Fibroblast of pulmonary artery (primary cell): ENCODE measurements at regions not wholly inside any gene's neighbourhood (a gene's known extent, or its start where the extent isn't known, plus 50 kb on each side); places are given as distances from the start of the nearest gene placed in this dataset.
"Not testable (repeated sequence)": the region's sequence is repeated elsewhere in the genome, so short reads cannot be mapped to it uniquely, and the experiment has no call there.

ENCODE experiments used
- DNase-seq: peaks from one replicate; pipeline ENCODE4 v3.0.0-alpha.2; 2010; ENCODE audit warnings: low read depth
- H3K4me3 ChIP-seq: replicated peaks from 2 replicates; pipeline ENCODE4 v1.5.1; 2011; ENCODE audit warnings: low read depth, mild to moderate bottlenecking, control low read depth, low read length, moderate library complexity
- TF ChIP-seq, protein P1 (sequence below): IDR thresholded peaks from 2 replicates; pipeline ENCODE4 v1.5.1; 2011; ENCODE audit warnings: mild to moderate bottlenecking, control low read depth, low read length, inconsistent platforms; ENCODE audit errors: missing control alignments

DNA sequence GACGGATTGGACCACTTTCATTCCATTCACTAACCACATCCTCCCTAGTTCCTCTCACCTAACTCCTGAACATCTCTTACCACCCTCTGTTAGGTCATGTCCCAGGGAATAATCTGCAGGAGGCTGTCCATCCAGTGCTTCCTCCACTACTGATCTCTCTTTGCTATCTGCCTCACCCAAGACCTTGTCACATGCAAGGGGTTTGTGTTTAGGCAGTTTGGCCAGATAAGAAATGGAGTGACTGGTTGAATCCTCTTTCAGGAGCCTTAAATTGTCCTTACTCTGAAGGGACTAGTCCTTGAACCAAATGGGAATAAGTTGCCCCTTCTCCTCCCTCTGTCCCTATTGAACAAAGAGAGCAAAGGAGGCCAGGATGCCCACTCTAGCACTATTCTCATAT is 249.2 kb upstream of the BTG1 start:
- H3K4me3 ChIP-seq: no peak overlapping the region
- TF ChIP-seq, protein P1, sequence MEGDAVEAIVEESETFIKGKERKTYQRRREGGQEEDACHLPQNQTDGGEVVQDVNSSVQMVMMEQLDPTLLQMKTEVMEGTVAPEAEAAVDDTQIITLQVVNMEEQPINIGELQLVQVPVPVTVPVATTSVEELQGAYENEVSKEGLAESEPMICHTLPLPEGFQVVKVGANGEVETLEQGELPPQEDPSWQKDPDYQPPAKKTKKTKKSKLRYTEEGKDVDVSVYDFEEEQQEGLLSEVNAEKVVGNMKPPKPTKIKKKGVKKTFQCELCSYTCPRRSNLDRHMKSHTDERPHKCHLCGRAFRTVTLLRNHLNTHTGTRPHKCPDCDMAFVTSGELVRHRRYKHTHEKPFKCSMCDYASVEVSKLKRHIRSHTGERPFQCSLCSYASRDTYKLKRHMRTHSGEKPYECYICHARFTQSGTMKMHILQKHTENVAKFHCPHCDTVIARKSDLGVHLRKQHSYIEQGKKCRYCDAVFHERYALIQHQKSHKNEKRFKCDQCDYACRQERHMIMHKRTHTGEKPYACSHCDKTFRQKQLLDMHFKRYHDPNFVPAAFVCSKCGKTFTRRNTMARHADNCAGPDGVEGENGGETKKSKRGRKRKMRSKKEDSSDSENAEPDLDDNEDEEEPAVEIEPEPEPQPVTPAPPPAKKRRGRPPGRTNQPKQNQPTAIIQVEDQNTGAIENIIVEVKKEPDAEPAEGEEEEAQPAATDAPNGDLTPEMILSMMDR: no peak
- no peak for DNase-seq

DNA sequence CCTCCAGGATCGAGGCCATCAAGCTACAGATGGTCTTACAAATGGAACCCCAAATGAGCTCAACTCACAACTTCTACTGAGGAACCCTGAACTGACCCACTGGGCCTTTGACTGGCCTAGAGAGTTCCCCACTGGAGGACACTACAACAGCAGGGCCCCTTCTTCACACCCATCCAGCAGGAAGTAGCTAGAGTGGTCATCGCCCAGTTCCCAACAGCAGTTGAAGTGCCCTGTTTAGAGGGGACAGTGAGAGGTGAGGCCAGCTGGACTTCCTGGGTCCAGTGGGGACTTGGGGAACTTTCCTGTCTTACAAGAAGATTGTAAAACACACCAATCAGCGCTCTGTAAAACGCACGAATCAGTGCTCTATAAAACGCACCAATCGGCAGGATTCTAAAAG is 247.9 kb upstream of the BTG1 start:
- TF ChIP-seq, protein P1: no peak
- no peak overlapping the region for H3K4me3 ChIP-seq
- DNase-seq: no peak

DNA sequence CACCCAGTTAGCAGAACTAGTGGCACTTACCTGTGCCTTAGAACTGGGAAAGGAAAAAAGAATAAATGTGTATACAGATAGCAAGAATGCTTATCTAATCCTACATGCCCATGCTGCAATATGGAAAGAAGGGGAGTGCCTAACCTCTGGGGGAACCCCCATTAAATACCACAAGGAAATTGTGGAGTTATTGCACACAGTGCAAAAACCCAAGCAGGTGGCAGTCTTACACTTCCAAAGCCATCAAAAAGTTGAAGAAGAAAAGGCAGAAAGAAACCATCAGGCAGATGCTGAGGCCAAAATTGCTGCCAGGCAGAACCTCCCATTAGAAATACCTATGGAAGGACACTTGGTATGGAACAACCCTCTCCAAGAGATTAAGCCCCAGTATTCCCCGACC is 246.1 kb upstream of the BTG1 start:
- H3K4me3 ChIP-seq, DNase-seq: not testable (repeated sequence)

DNA sequence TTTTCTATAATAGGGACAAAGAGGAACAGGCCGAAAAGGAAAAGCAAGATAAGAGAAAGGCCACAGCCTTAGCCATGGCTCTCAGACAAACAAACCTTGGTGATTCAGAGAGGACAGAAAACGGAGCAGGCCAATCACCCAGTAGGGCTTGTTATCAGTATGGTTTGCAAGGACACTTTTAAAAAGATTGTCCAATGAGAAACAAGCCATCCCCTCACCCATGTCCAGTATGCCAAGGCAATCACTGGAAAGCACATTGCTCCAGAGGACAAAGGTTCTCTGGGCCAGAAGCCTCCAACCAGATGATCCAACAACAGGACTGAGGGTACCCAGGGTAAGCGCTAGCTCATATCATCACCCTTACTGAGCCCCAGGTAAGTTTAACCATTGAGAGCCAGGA is 243.8 kb upstream of the BTG1 start:
- no peak for DNase-seq
- no peak overlapping the region for H3K4me3 ChIP-seq
- TF ChIP-seq, protein P1: no peak

DNA sequence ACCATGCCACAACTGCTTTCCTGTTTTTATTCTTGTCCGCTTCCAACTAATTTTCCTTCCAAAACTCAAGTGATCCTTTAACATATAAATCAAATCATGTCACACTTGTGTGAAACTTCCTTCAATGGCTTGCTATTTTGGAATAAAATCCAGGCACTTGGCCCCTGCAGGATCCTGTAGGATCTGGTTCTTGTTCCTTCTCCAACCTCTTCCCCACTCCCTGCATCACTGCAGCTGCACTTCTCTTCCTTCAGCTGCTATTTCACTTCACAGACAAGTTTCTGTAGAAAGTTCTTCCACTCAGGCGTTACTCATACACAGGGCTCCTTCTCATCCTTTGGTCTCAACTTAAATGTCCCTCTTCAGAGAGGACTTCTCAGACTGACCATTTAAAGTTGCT is 239.7 kb upstream of the BTG1 start:
- no peak for DNase-seq
- TF ChIP-seq, protein P1: no peak
- H3K4me3 ChIP-seq: no peak overlapping the region

DNA sequence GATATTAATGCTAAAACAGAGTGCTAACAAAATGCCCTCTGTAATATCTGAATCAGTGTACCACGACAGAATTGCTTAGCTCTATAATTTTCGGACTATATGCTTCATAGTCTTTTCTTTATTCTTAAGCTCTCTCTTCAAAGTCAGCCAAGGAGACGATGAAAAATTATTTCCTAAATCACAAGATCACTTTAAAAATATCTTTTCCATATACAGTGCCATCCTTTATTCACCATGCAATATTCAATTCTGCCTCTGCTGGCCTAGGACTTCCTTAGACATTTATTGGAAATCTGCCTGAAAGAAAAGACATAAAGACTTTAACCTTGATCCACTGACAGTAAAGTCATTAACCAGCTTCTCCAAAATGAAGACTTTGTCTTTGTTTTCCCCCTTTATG is 238.9 kb upstream of the BTG1 start:
- H3K4me3 ChIP-seq: no peak overlapping the region
- no peak for DNase-seq
- TF ChIP-seq, protein P1: no peak

DNA sequence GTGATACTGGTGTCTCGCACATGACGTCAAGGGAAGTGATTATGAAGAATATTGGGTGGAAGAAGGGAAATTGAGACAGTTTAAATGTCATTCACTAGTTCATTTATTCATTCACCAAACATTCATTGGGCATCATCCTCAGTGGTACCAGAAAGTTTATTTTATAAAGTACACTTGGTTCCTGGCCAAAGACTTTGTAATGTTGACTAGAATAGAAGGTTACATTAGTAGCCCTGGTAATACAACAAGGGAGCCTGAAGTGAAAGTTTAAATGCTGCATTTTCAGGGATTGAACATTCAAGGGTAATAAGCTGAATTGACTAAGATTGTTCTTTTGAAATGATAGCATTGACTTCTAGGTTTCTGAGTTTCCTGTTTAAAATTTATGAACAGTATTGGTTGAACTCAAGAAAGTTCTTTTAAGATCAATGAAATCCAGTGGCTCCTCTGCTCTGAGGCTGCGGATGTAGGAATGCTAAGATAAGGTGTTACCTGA is 236.8 kb upstream of the BTG1 start:
- TF ChIP-seq, protein P1: no peak
- H3K4me3 ChIP-seq: no peak overlapping the region
- no peak for DNase-seq
